C4-2B (cell line): ENCODE measurements at regions not wholly inside any gene's neighbourhood (a gene's known extent, or its start where the extent isn't known, plus 50 kb on each side); places are given as distances from the start of the nearest gene placed in this dataset.
"Not testable (repeated sequence)": the region's sequence is repeated elsewhere in the genome, so short reads cannot be mapped to it uniquely, and the experiment has no call there.

ENCODE experiments used
- H3K27ac ChIP-seq: fragments of 450-650 bp; 2 replicates; pipeline ENCODE4 v1.5.1; 2017
- CTCF ChIP-seq: fragments of 450-650 bp; conservative IDR thresholded peaks from 2 replicates; pipeline ENCODE4 v1.5.1; 2017; ENCODE audit warnings: mild to moderate bottlenecking
- ZFX ChIP-seq: fragments of 450-650 bp; IDR thresholded peaks from 2 replicates; pipeline ENCODE4 v1.6.1; 2017

GRCh38 chr2:215793747-215794595 lies 219.4 kb downstream of the MREG start:
- no peak for TF ChIP-seq ZFX
- TF ChIP-seq CTCF, result no peak
- H3K27ac ChIP-seq, result no peak overlapping the region

GRCh38 chr2:215791481-215791937 lies 221.8 kb downstream of the MREG start:
- no peak for TF ChIP-seq CTCF
- TF ChIP-seq ZFX, result no peak
- H3K27ac ChIP-seq, result no peak overlapping the region

- TF ChIP-seq ZFX, result no peak
- H3K27ac ChIP-seq, result no peak overlapping the region
Measured at GRCh38 chr2:215790523-215791421, 222.6 kb downstream of the MREG start.

- no peak overlapping the region for H3K27ac ChIP-seq
- TF ChIP-seq ZFX (no peak), CTCF (no peak)
Measured at GRCh38 chr2:215787565-215788178, 225.7 kb downstream of the MREG start.

- H3K27ac ChIP-seq, result no peak overlapping the region
- no peak for TF ChIP-seq ZFX
- TF ChIP-seq CTCF, result no peak
Measured at GRCh38 chr2:215787025-215787424, 226.3 kb downstream of the MREG start.

GRCh38 chr2:215784371-215784783 lies 229.0 kb downstream of the MREG start:
- no peak overlapping the region for H3K27ac ChIP-seq
- TF ChIP-seq CTCF (no peak), ZFX (no peak)

- H3K27ac ChIP-seq, result not testable (repeated sequence)
Measured at GRCh38 chr2:215783640-215784039, 229.7 kb downstream of the MREG start.

GRCh38 chr2:215782965-215783364 lies 230.4 kb downstream of the MREG start:
- no peak overlapping the region for H3K27ac ChIP-seq
- TF ChIP-seq CTCF (no peak), ZFX (no peak)
